ENCODE measurements at regions not wholly inside any gene's neighbourhood (a gene's known extent, or its start where the extent isn't known, plus 50 kb on each side); places are given as distances from the start of the nearest gene placed in this dataset.

DNA sequence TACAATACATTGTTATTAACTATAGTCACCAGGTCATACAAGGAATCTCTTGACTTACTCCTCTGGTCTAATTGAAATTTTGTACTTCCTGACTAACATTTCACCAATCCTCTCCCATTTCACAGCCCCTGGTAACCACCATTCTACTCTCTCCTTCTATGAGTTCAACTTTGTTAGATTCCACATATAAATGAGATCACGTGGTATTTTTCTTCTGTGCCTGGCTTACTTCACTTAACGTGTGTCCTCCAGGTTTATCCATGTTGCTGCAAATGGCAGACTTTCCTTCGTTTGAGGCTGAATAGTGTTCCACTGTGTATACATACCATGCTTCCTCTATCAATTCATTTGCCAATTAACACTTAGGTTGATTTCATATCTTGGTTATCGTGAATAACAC is 128.5 kb downstream of the CHD9NB start:
- Histone ChIP-seq H3K9me2 (ENCODE audit: insufficient read depth) (no peaks in the 10 kb centered on the region), H3K4me1 (ENCODE audit: insufficient read depth) (no peaks in the 10 kb centered on the region), H3K4me3 (no peak overlapping the region), H3K27me3 (ENCODE audit: insufficient read depth) (no peaks in the 10 kb centered on the region), H3K79me2 (replicated peaks; ENCODE audit: insufficient read depth) (no peaks in the 10 kb centered on the region), H3K4me2 (no peak overlapping the region), H2AFZ (no peak overlapping the region), H3F3A (replicated peaks; ENCODE audit: low read depth) (no peaks in the 10 kb centered on the region), H3K36me3 (ENCODE audit: insufficient read depth) (no peaks in the 10 kb centered on the region), H4K20me1 (replicated peaks; ENCODE audit: insufficient read depth) (no peaks in the 10 kb centered on the region), H3K27ac (ENCODE audit: low read depth) (no peak overlapping the region)
- no peaks in the 10 kb centered on the region for H3K36me3 Mint-ChIP-seq (ENCODE audit: low read depth)
- H3K27ac Mint-ChIP-seq: no peak overlapping the region
- no peak for ATAC-seq
- no peak for DNase-seq (ENCODE audit: low spot score)
- H3K9me3 Mint-ChIP-seq: no peaks in the 10 kb centered on the region
- TF ChIP-seq EZH2phosphoT487 (IDR thresholded peaks at IDR 0.05; ENCODE audit: unreplicated experiment): no peak
- TF ChIP-seq, protein P1, sequence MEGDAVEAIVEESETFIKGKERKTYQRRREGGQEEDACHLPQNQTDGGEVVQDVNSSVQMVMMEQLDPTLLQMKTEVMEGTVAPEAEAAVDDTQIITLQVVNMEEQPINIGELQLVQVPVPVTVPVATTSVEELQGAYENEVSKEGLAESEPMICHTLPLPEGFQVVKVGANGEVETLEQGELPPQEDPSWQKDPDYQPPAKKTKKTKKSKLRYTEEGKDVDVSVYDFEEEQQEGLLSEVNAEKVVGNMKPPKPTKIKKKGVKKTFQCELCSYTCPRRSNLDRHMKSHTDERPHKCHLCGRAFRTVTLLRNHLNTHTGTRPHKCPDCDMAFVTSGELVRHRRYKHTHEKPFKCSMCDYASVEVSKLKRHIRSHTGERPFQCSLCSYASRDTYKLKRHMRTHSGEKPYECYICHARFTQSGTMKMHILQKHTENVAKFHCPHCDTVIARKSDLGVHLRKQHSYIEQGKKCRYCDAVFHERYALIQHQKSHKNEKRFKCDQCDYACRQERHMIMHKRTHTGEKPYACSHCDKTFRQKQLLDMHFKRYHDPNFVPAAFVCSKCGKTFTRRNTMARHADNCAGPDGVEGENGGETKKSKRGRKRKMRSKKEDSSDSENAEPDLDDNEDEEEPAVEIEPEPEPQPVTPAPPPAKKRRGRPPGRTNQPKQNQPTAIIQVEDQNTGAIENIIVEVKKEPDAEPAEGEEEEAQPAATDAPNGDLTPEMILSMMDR (conservative IDR thresholded peaks at IDR 0.05; ENCODE audit: low read depth in 2 of 2): no peak
- TF ChIP-seq, protein P2, sequence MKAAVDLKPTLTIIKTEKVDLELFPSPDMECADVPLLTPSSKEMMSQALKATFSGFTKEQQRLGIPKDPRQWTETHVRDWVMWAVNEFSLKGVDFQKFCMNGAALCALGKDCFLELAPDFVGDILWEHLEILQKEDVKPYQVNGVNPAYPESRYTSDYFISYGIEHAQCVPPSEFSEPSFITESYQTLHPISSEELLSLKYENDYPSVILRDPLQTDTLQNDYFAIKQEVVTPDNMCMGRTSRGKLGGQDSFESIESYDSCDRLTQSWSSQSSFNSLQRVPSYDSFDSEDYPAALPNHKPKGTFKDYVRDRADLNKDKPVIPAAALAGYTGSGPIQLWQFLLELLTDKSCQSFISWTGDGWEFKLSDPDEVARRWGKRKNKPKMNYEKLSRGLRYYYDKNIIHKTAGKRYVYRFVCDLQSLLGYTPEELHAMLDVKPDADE (IDR thresholded peaks at IDR 0.05): no peak
- no peak for TF ChIP-seq ZNF331 (CRISPR knock-in tag; IDR thresholded peaks at IDR 0.05; ENCODE audit: low read depth)
- no peak for TF ChIP-seq STAT1 (IDR thresholded peaks at IDR 0.05; ENCODE audit: unreplicated experiment)
- no peak for TF ChIP-seq EZH2 (IDR thresholded peaks at IDR 0.05; ENCODE audit: low read depth, unreplicated experiment)
- TF ChIP-seq ZNF114 (CRISPR knock-in tag; IDR thresholded peaks at IDR 0.05): no peak
- TF ChIP-seq POLR2AphosphoS5 (IDR thresholded peaks at IDR 0.05; ENCODE audit: low read depth): no peak
- TF ChIP-seq, protein P3, sequence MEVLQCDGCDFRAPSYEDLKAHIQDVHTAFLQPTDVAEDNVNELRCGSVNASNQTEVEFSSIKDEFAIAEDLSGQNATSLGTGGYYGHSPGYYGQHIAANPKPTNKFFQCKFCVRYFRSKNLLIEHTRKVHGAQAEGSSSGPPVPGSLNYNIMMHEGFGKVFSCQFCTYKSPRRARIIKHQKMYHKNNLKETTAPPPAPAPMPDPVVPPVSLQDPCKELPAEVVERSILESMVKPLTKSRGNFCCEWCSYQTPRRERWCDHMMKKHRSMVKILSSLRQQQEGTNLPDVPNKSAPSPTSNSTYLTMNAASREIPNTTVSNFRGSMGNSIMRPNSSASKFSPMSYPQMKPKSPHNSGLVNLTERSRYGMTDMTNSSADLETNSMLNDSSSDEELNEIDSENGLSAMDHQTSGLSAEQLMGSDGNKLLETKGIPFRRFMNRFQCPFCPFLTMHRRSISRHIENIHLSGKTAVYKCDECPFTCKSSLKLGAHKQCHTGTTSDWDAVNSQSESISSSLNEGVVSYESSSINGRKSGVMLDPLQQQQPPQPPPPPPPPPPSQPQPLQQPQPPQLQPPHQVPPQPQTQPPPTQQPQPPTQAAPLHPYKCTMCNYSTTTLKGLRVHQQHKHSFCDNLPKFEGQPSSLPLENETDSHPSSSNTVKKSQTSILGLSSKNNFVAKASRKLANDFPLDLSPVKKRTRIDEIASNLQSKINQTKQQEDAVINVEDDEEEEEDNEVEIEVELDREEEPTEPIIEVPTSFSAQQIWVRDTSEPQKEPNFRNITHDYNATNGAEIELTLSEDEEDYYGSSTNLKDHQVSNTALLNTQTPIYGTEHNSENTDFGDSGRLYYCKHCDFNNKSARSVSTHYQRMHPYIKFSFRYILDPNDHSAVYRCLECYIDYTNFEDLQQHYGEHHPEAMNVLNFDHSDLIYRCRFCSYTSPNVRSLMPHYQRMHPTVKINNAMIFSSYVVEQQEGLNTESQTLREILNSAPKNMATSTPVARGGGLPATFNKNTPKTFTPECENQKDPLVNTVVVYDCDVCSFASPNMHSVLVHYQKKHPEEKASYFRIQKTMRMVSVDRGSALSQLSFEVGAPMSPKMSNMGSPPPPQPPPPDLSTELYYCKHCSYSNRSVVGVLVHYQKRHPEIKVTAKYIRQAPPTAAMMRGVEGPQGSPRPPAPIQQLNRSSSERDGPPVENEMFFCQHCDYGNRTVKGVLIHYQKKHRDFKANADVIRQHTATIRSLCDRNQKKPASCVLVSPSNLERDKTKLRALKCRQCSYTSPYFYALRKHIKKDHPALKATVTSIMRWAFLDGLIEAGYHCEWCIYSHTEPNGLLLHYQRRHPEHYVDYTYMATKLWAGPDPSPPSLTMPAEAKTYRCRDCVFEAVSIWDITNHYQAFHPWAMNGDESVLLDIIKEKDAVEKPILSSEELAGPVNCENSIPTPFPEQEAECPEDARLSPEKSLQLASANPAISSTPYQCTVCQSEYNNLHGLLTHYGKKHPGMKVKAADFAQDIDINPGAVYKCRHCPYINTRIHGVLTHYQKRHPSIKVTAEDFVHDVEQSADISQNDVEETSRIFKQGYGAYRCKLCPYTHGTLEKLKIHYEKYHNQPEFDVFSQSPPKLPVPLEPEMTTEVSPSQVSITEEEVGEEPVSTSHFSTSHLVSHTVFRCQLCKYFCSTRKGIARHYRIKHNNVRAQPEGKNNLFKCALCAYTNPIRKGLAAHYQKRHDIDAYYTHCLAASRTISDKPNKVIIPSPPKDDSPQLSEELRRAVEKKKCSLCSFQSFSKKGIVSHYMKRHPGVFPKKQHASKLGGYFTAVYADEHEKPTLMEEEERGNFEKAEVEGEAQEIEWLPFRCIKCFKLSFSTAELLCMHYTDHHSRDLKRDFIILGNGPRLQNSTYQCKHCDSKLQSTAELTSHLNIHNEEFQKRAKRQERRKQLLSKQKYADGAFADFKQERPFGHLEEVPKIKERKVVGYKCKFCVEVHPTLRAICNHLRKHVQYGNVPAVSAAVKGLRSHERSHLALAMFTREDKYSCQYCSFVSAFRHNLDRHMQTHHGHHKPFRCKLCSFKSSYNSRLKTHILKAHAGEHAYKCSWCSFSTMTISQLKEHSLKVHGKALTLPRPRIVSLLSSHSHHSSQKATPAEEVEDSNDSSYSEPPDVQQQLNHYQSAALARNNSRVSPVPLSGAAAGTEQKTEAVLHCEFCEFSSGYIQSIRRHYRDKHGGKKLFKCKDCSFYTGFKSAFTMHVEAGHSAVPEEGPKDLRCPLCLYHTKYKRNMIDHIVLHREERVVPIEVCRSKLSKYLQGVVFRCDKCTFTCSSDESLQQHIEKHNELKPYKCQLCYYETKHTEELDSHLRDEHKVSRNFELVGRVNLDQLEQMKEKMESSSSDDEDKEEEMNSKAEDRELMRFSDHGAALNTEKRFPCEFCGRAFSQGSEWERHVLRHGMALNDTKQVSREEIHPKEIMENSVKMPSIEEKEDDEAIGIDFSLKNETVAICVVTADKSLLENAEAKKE (CRISPR knock-in tag; IDR thresholded peaks at IDR 0.05): no peak
- TF ChIP-seq CREB1 (CRISPR knock-in tag; IDR thresholded peaks at IDR 0.05; ENCODE audit: low read depth): no peak
- no peak for TF ChIP-seq NANOG (IDR thresholded peaks at IDR 0.05; ENCODE audit: borderline replicate concordance)
- no peak for TF ChIP-seq JUNB (IDR thresholded peaks at IDR 0.05; ENCODE audit: unreplicated experiment)
- TF ChIP-seq, protein P4, sequence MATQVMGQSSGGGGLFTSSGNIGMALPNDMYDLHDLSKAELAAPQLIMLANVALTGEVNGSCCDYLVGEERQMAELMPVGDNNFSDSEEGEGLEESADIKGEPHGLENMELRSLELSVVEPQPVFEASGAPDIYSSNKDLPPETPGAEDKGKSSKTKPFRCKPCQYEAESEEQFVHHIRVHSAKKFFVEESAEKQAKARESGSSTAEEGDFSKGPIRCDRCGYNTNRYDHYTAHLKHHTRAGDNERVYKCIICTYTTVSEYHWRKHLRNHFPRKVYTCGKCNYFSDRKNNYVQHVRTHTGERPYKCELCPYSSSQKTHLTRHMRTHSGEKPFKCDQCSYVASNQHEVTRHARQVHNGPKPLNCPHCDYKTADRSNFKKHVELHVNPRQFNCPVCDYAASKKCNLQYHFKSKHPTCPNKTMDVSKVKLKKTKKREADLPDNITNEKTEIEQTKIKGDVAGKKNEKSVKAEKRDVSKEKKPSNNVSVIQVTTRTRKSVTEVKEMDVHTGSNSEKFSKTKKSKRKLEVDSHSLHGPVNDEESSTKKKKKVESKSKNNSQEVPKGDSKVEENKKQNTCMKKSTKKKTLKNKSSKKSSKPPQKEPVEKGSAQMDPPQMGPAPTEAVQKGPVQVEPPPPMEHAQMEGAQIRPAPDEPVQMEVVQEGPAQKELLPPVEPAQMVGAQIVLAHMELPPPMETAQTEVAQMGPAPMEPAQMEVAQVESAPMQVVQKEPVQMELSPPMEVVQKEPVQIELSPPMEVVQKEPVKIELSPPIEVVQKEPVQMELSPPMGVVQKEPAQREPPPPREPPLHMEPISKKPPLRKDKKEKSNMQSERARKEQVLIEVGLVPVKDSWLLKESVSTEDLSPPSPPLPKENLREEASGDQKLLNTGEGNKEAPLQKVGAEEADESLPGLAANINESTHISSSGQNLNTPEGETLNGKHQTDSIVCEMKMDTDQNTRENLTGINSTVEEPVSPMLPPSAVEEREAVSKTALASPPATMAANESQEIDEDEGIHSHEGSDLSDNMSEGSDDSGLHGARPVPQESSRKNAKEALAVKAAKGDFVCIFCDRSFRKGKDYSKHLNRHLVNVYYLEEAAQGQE (IDR thresholded peaks at IDR 0.05; ENCODE audit: unreplicated experiment): no peak
- no peaks in the 10 kb centered on the region for H3K4me1 Mint-ChIP-seq
- no peaks in the 10 kb centered on the region for H3K27me3 Mint-ChIP-seq (ENCODE audit: insufficient read depth, low read depth, poor library complexity)
- no peak overlapping the region for H3K4me3 Mint-ChIP-seq

All from GM23338 (cell line).